Sigmoid colon (tissue), 6 donors: ENCODE measurements at regions not wholly inside any gene's neighbourhood (a gene's known extent, or its start where the extent isn't known, plus 50 kb on each side); places are given as distances from the start of the nearest gene placed in this dataset.

Experiments used
- DNase-seq: peaks from one replicate; pipeline ENCODE4 v3.0.0-alpha.2; 2019
- H3K27ac ChIP-seq, 4 donors: fragments of 200-600 bp; sonication (generic); one replicate each; pipeline ENCODE4 v1.5.1; 2016 to 2019; ENCODE audit warnings: mild to moderate bottlenecking in 1 of 4
- H3K27me3 ChIP-seq, 3 donors: fragments of 200-600 bp; sonication (generic); one replicate each; pipeline ENCODE4 v1.5.1; 2019; ENCODE audit warnings: mild to moderate bottlenecking in 1 of 3
- H3K36me3 ChIP-seq, 4 donors: fragments of 200-600 bp; sonication (generic); one replicate each; pipeline ENCODE4 v1.5.1; 2016 to 2019
- H3K4me1 ChIP-seq, 4 donors: fragments of 200-600 bp; sonication (generic); one replicate each; pipeline ENCODE4 v1.5.1; 2017 to 2019
- H3K4me3 ChIP-seq, 4 donors: fragments of 200-600 bp; sonication (generic); one replicate each; pipeline ENCODE4 v1.5.1; 2017 to 2019; ENCODE audit warnings: mild to moderate bottlenecking in 2 of 4, moderate library complexity in 1 of 4
- H3K9me3 ChIP-seq, 4 donors: fragments of 200-600 bp in 3 of 4; sonication (generic) in 3 of 4; one replicate each; pipeline versions ENCODE4 v1.5.1 to v1.6.1; 2013 to 2019
- CTCF ChIP-seq, 4 experiments: fragments of 450-650 bp in 3 of 4; fragments of 200-600 bp in 1 of 4; IDR thresholded peaks; one replicate each; pipeline ENCODE4 v1.5.1; 2016 to 2019; ENCODE audit warnings: antibody characterized with exemption in 4 of 4, mild to moderate bottlenecking in 3 of 4, moderate library complexity in 2 of 4
- EP300 ChIP-seq, 4 donors: sonication (generic); formaldehyde crosslinking; IDR thresholded peaks; one replicate each; pipeline ENCODE4 v1.6.1; 2017; ENCODE audit warnings: antibody characterized with exemption in 4 of 4
- POLR2A ChIP-seq, 2 donors: fragments of 450-650 bp; IDR thresholded peaks; one replicate each; pipeline ENCODE4 v1.6.1; 2016; ENCODE audit warnings: antibody characterized with exemption in 2 of 2, mild to moderate bottlenecking in 2 of 2, moderate library complexity in 2 of 2
- POLR2AphosphoS5 ChIP-seq, 4 donors: sonication (generic); formaldehyde crosslinking; IDR thresholded peaks; one replicate each; pipeline ENCODE4 v1.6.1; 2017; ENCODE audit warnings: antibody characterized with exemption in 4 of 4
- WGBS, 2 donors: extraction: QIAGEN DNeasy Blood & Tissue Kit; methylation state at CpG; one replicate each; pipeline ENCODE4 v1.1.7; 2013; 5-methylcytosine and 5-hydroxymethylcytosine counted together
- intact Hi-C: fragments of 100-400 bp; cut with DNase I; formaldehyde crosslinking; loops from one replicate; pipeline ENCODE4 v1.15.1; 2023
- donor health status: healthy with polysubstance abuse.
- donor health status: healthy.

- no peaks in the 10 kb centered on the region for H3K4me1 ChIP-seq
- intact Hi-C loops: no loop called here
- no peak for DNase-seq
- no peaks in the 10 kb centered on the region for H3K36me3 ChIP-seq
- H3K4me3 ChIP-seq: no peak overlapping the region
- no peak overlapping the region for H3K27ac ChIP-seq
- no peaks in the 10 kb centered on the region for H3K9me3 ChIP-seq
- TF ChIP-seq CTCF (IDR thresholded peaks at IDR 0.05) (no peak), POLR2AphosphoS5 (IDR thresholded peaks at IDR 0.05) (no peak)
- H3K27me3 ChIP-seq: no peaks in the 10 kb centered on the region
Measured at GRCh38 chr3:78516937-78517336, 1250.9 kb downstream of the ROBO1 start.

GRCh38 chr3:78517965-78518364 is 1249.8 kb downstream of the ROBO1 start:
- TF ChIP-seq POLR2AphosphoS5 (IDR thresholded peaks at IDR 0.05) (no peak), CTCF (IDR thresholded peaks at IDR 0.05) (no peak), POLR2A (IDR thresholded peaks at IDR 0.05) (no peak), EP300 (IDR thresholded peaks at IDR 0.05) (no peak)
- H3K27me3 ChIP-seq: no peaks in the 10 kb centered on the region
- WGBS, 2 donors: 7 to 49% methylated on average over 1 of the region's 1 CpG

GRCh38 chr3:78519281-78519680 is 1248.5 kb downstream of the ROBO1 start:
- H3K27ac ChIP-seq: no peak overlapping the region
- TF ChIP-seq CTCF (IDR thresholded peaks at IDR 0.05) (no peak), EP300 (IDR thresholded peaks at IDR 0.05) (no peak), POLR2A (IDR thresholded peaks at IDR 0.05) (no peak), POLR2AphosphoS5 (IDR thresholded peaks at IDR 0.05) (no peak)

More at GRCh38 chr3:78517965-78518364, 1249.8 kb downstream of the ROBO1 start:
- H3K27ac ChIP-seq: no peak overlapping the region
- DNase-seq: no peak
- H3K9me3 ChIP-seq: no peaks in the 10 kb centered on the region
- intact Hi-C loops: no loop called here
- no peaks in the 10 kb centered on the region for H3K36me3 ChIP-seq
- no peak overlapping the region for H3K4me3 ChIP-seq
- H3K4me1 ChIP-seq: no peaks in the 10 kb centered on the region

GRCh38 chr3:78529601-78530000 is 1238.2 kb downstream of the ROBO1 start:
- no peak for TF ChIP-seq POLR2A (IDR thresholded peaks at IDR 0.05)
- Histone ChIP-seq H3K4me1 (no peaks in the 10 kb centered on the region), H3K27ac (no peak overlapping the region), H3K4me3 (no peak overlapping the region), H3K27me3 (no peaks in the 10 kb centered on the region), H3K36me3 (no peaks in the 10 kb centered on the region), H3K9me3 (no peaks in the 10 kb centered on the region)
- WGBS, 2 donors: 58 to 81% methylated on average over 3 of the region's 3 CpGs
- intact Hi-C loops: no loop called here
- no peak for DNase-seq

More at GRCh38 chr3:78519281-78519680, 1248.5 kb downstream of the ROBO1 start:
- no peaks in the 10 kb centered on the region for H3K4me1 ChIP-seq
- no peak for DNase-seq
- H3K9me3 ChIP-seq: no peaks in the 10 kb centered on the region
- H3K4me3 ChIP-seq: no peak overlapping the region
- intact Hi-C loops: no loop called here
- H3K36me3 ChIP-seq: no peaks in the 10 kb centered on the region
- 82 to 86% methylated on average over 2 of the region's 2 CpGs for WGBS, 2 donors
- no peaks in the 10 kb centered on the region for H3K27me3 ChIP-seq

- no peak for TF ChIP-seq EP300 (IDR thresholded peaks at IDR 0.05)
- no peak for TF ChIP-seq POLR2A (IDR thresholded peaks at IDR 0.05)
- TF ChIP-seq POLR2AphosphoS5 (IDR thresholded peaks at IDR 0.05): no peak
- TF ChIP-seq CTCF (IDR thresholded peaks at IDR 0.05): no peak
- H3K27ac ChIP-seq: no peak overlapping the region
- no peak for DNase-seq
- no peaks in the 10 kb centered on the region for H3K9me3 ChIP-seq
- WGBS, 2 donors: 77 to 87% methylated on average over 2 of the region's 2 CpGs
- intact Hi-C loops: no loop called here
- no peaks in the 10 kb centered on the region for H3K4me1 ChIP-seq
- no peaks in the 10 kb centered on the region for H3K36me3 ChIP-seq
- H3K4me3 ChIP-seq: no peak overlapping the region
- no peaks in the 10 kb centered on the region for H3K27me3 ChIP-seq
Measured at GRCh38 chr3:78540485-78540884, 1227.3 kb downstream of the ROBO1 start.
